ENCODE measurements at regions not wholly inside any gene's neighbourhood (a gene's known extent, or its start where the extent isn't known, plus 50 kb on each side); places are given as distances from the start of the nearest gene placed in this dataset.
"Not testable (repeated sequence)": the region's sequence is repeated elsewhere in the genome, so short reads cannot be mapped to it uniquely, and the experiment has no call there.

- H3K27me3 ChIP-seq (ENCODE audit: control insufficient read depth in 1 of 2, insufficient read depth in 2 of 2, low read length in 2 of 2); H3K36me3 ChIP-seq (ENCODE audit: control insufficient read depth in 2 of 2, insufficient read depth in 2 of 2, low read length in 1 of 2); H3K9me3 ChIP-seq (ENCODE audit: control insufficient read depth in 2 of 2, insufficient read depth in 1 of 2, low read depth in 1 of 2, low read length in 1 of 2); H3K4me3 ChIP-seq (ENCODE audit: low read depth in 1 of 2, low read length in 2 of 2); H3K27ac ChIP-seq (ENCODE audit: low read depth in 2 of 2, low read length in 1 of 2); H3K4me1 ChIP-seq (ENCODE audit: control insufficient read depth in 2 of 2, insufficient read depth in 2 of 2, low read length in 1 of 2): not testable (repeated sequence)
- 100% methylated on average over 1 of the region's 1 CpG; no CpG with 5 or more reads in 1 of the 2 donors for WGBS, 2 donors
Measured at GRCh38 chr1:143845193-143845592, 126.6 kb downstream of the FAM72C start.

- WGBS, 2 donors = 41 to 43% methylated on average over 1 of the region's 2 CpGs
- H3K4me1 ChIP-seq (ENCODE audit: control insufficient read depth in 2 of 2, insufficient read depth in 2 of 2, low read length in 1 of 2); H3K9me3 ChIP-seq (ENCODE audit: control insufficient read depth in 2 of 2, insufficient read depth in 1 of 2, low read depth in 1 of 2, low read length in 1 of 2); H3K27me3 ChIP-seq (ENCODE audit: control insufficient read depth in 1 of 2, insufficient read depth in 2 of 2, low read length in 2 of 2); H3K4me3 ChIP-seq (ENCODE audit: low read depth in 1 of 2, low read length in 2 of 2); H3K27ac ChIP-seq (ENCODE audit: low read depth in 2 of 2, low read length in 1 of 2); H3K36me3 ChIP-seq (ENCODE audit: control insufficient read depth in 2 of 2, insufficient read depth in 2 of 2, low read length in 1 of 2): not testable (repeated sequence)
Measured at GRCh38 chr1:143842058-143842457, 129.7 kb downstream of the FAM72C start.

DNA sequence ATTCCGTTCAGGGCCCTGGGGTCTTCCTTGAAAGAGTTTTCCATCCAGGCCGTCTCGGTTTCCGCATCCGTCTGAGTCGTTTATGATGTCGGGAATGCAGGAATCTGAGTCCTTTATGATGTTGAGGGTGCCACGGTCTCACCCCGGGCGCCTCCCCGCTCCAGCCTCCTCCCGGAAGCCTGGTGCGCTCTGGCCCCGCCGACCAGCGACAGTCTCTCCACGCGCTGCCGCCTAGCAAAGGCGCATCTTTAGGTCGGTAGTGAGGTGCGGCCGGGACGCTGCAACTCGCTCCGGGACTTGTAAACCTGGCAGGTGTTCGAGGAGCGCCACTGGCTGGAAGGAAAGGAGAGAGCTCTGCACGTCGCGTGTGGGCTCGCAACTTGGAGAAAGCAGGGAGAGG, 132.6 kb downstream of the FAM72C start:
- WGBS, 2 donors = 7 to 8% methylated on average over 4 to 5 of the region's 32 CpGs
- not testable (repeated sequence) for H3K27ac ChIP-seq (ENCODE audit: low read depth in 2 of 2, low read length in 1 of 2); H3K36me3 ChIP-seq (ENCODE audit: control insufficient read depth in 2 of 2, insufficient read depth in 2 of 2, low read length in 1 of 2); H3K4me3 ChIP-seq (ENCODE audit: low read depth in 1 of 2, low read length in 2 of 2); H3K4me1 ChIP-seq (ENCODE audit: control insufficient read depth in 2 of 2, insufficient read depth in 2 of 2, low read length in 1 of 2); H3K9me3 ChIP-seq (ENCODE audit: control insufficient read depth in 2 of 2, insufficient read depth in 1 of 2, low read depth in 1 of 2, low read length in 1 of 2); H3K27me3 ChIP-seq (ENCODE audit: control insufficient read depth in 1 of 2, insufficient read depth in 2 of 2, low read length in 2 of 2)

DNA sequence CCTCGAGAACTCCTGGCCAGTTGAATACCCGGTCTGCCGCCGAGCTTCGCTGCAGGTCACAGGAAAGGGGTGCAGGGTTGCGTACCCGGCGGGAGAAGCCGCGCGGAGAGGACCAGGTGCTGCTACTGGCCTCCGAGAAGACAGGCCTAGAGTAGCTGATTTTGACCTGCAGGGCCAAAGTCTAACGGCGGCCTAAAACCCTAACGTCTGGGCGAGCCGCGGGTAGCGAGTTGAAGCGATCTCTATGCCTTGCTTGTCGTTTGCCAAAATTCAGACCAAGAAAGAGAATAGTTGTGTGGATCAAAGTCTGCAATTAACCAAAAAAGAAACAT, 133.2 kb downstream of the FAM72C start:
- not testable (repeated sequence) for H3K36me3 ChIP-seq (ENCODE audit: control insufficient read depth in 2 of 2, insufficient read depth in 2 of 2, low read length in 1 of 2); H3K4me3 ChIP-seq (ENCODE audit: low read depth in 1 of 2, low read length in 2 of 2); H3K9me3 ChIP-seq (ENCODE audit: control insufficient read depth in 2 of 2, insufficient read depth in 1 of 2, low read depth in 1 of 2, low read length in 1 of 2); H3K27ac ChIP-seq (ENCODE audit: low read depth in 2 of 2, low read length in 1 of 2); H3K27me3 ChIP-seq (ENCODE audit: control insufficient read depth in 1 of 2, insufficient read depth in 2 of 2, low read length in 2 of 2); H3K4me1 ChIP-seq (ENCODE audit: control insufficient read depth in 2 of 2, insufficient read depth in 2 of 2, low read length in 1 of 2)
- 3% methylated on average over 2 of the region's 21 CpGs; no CpG with 5 or more reads in 1 of the 2 donors for WGBS, 2 donors

GRCh38 chr1:143837924-143838597, 133.7 kb downstream of the FAM72C start:
- H3K9me3 ChIP-seq (ENCODE audit: control insufficient read depth in 2 of 2, insufficient read depth in 1 of 2, low read depth in 1 of 2, low read length in 1 of 2); H3K4me3 ChIP-seq (ENCODE audit: low read depth in 1 of 2, low read length in 2 of 2); H3K27ac ChIP-seq (ENCODE audit: low read depth in 2 of 2, low read length in 1 of 2); H3K36me3 ChIP-seq (ENCODE audit: control insufficient read depth in 2 of 2, insufficient read depth in 2 of 2, low read length in 1 of 2); H3K4me1 ChIP-seq (ENCODE audit: control insufficient read depth in 2 of 2, insufficient read depth in 2 of 2, low read length in 1 of 2); H3K27me3 ChIP-seq (ENCODE audit: control insufficient read depth in 1 of 2, insufficient read depth in 2 of 2, low read length in 2 of 2): not testable (repeated sequence)
- WGBS, 2 donors = 18 to 20% methylated on average over 18 to 25 of the region's 25 CpGs

DNA sequence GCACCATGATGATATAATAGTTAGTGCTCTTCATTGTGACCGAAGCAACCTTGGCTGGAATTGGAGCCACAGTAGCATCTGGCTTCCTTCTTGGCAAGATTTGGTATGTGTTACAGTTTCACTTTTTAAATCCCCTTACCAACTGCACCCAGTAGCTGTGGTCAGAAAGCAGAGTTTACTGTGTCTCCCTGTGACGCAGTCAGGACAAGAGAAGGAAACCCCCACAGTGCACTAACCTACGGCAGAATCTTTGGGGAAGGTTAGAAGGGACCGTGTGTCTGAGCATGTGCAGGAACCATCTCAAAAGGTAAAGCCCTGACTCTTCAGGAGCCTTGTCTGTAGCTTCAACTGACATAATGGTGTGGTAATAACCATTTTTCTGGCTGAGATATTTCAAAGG, 138.4 kb downstream of the FAM72C start:
- H3K27me3 ChIP-seq (ENCODE audit: control insufficient read depth in 1 of 2, insufficient read depth in 2 of 2, low read length in 2 of 2); H3K4me3 ChIP-seq (ENCODE audit: low read depth in 1 of 2, low read length in 2 of 2); H3K9me3 ChIP-seq (ENCODE audit: control insufficient read depth in 2 of 2, insufficient read depth in 1 of 2, low read depth in 1 of 2, low read length in 1 of 2); H3K27ac ChIP-seq (ENCODE audit: low read depth in 2 of 2, low read length in 1 of 2); H3K4me1 ChIP-seq (ENCODE audit: control insufficient read depth in 2 of 2, insufficient read depth in 2 of 2, low read length in 1 of 2); H3K36me3 ChIP-seq (ENCODE audit: control insufficient read depth in 2 of 2, insufficient read depth in 2 of 2, low read length in 1 of 2): not testable (repeated sequence)
- 70% methylated on average over 2 of the region's 4 CpGs; no CpG with 5 or more reads in 1 of the 2 donors for WGBS, 2 donors

GRCh38 chr1:143832379-143832716, 139.4 kb downstream of the FAM72C start:
- WGBS, 2 donors = 73 to 81% methylated on average over 5 of the region's 5 CpGs

GRCh38 chr1:143831479-143832378, 140.1 kb downstream of the FAM72C start:
- H3K27me3 ChIP-seq (ENCODE audit: control insufficient read depth in 1 of 2, insufficient read depth in 2 of 2, low read length in 2 of 2); H3K27ac ChIP-seq (ENCODE audit: low read depth in 2 of 2, low read length in 1 of 2); H3K4me1 ChIP-seq (ENCODE audit: control insufficient read depth in 2 of 2, insufficient read depth in 2 of 2, low read length in 1 of 2); H3K4me3 ChIP-seq (ENCODE audit: low read depth in 1 of 2, low read length in 2 of 2); H3K9me3 ChIP-seq (ENCODE audit: control insufficient read depth in 2 of 2, insufficient read depth in 1 of 2, low read depth in 1 of 2, low read length in 1 of 2); H3K36me3 ChIP-seq (ENCODE audit: control insufficient read depth in 2 of 2, insufficient read depth in 2 of 2, low read length in 1 of 2): not testable (repeated sequence)
- WGBS, 2 donors = 17% methylated on average over 32 to 34 of the region's 34 CpGs

More at GRCh38 chr1:143832379-143832716, 139.4 kb downstream of the FAM72C start:
- not testable (repeated sequence) for H3K27me3 ChIP-seq (ENCODE audit: control insufficient read depth in 1 of 2, insufficient read depth in 2 of 2, low read length in 2 of 2); H3K4me3 ChIP-seq (ENCODE audit: low read depth in 1 of 2, low read length in 2 of 2); H3K4me1 ChIP-seq (ENCODE audit: control insufficient read depth in 2 of 2, insufficient read depth in 2 of 2, low read length in 1 of 2); H3K36me3 ChIP-seq (ENCODE audit: control insufficient read depth in 2 of 2, insufficient read depth in 2 of 2, low read length in 1 of 2); H3K27ac ChIP-seq (ENCODE audit: low read depth in 2 of 2, low read length in 1 of 2); H3K9me3 ChIP-seq (ENCODE audit: control insufficient read depth in 2 of 2, insufficient read depth in 1 of 2, low read depth in 1 of 2, low read length in 1 of 2)

- WGBS, 2 donors = no CpG with 5 or more reads among the region's 1 CpG
- not testable (repeated sequence) for H3K4me3 ChIP-seq (ENCODE audit: low read depth in 1 of 2, low read length in 2 of 2); H3K36me3 ChIP-seq (ENCODE audit: control insufficient read depth in 2 of 2, insufficient read depth in 2 of 2, low read length in 1 of 2); H3K4me1 ChIP-seq (ENCODE audit: control insufficient read depth in 2 of 2, insufficient read depth in 2 of 2, low read length in 1 of 2); H3K27me3 ChIP-seq (ENCODE audit: control insufficient read depth in 1 of 2, insufficient read depth in 2 of 2, low read length in 2 of 2); H3K9me3 ChIP-seq (ENCODE audit: control insufficient read depth in 2 of 2, insufficient read depth in 1 of 2, low read depth in 1 of 2, low read length in 1 of 2); H3K27ac ChIP-seq (ENCODE audit: low read depth in 2 of 2, low read length in 1 of 2)
Measured at GRCh38 chr1:143826162-143826561, 145.6 kb downstream of the FAM72C start.

- not testable (repeated sequence) for H3K27ac ChIP-seq (ENCODE audit: low read depth in 2 of 2, low read length in 1 of 2); H3K36me3 ChIP-seq (ENCODE audit: control insufficient read depth in 2 of 2, insufficient read depth in 2 of 2, low read length in 1 of 2); H3K27me3 ChIP-seq (ENCODE audit: control insufficient read depth in 1 of 2, insufficient read depth in 2 of 2, low read length in 2 of 2); H3K9me3 ChIP-seq (ENCODE audit: control insufficient read depth in 2 of 2, insufficient read depth in 1 of 2, low read depth in 1 of 2, low read length in 1 of 2); H3K4me1 ChIP-seq (ENCODE audit: control insufficient read depth in 2 of 2, insufficient read depth in 2 of 2, low read length in 1 of 2); H3K4me3 ChIP-seq (ENCODE audit: low read depth in 1 of 2, low read length in 2 of 2)
- 50 to 60% methylated on average over 1 to 2 of the region's 3 CpGs for WGBS, 2 donors
Measured at GRCh38 chr1:143824266-143824665, 147.5 kb downstream of the FAM72C start.
